ENCODE measurements at regions not wholly inside any gene's neighbourhood (a gene's known extent, or its start where the extent isn't known, plus 50 kb on each side); places are given as distances from the start of the nearest gene placed in this dataset.

- no peak for DNase-seq (ENCODE audit: low read depth)
- H3K4me3 ChIP-seq (ENCODE audit: low read depth, low read length), result no peak overlapping the region
- no peak for TF ChIP-seq CTCF (IDR thresholded peaks at IDR 0.05; ENCODE audit: insufficient read depth, low read length)
Observed at GRCh38 chr9:2925016-2925415, 81.1 kb upstream of the PUM3 start.

GRCh38 chr9:2924380-2924768, 80.5 kb upstream of the PUM3 start:
- TF ChIP-seq CTCF (IDR thresholded peaks at IDR 0.05; ENCODE audit: insufficient read depth, low read length), result no peak
- no peak for DNase-seq (ENCODE audit: low read depth)
- H3K4me3 ChIP-seq (ENCODE audit: low read depth, low read length), result no peak overlapping the region

GRCh38 chr9:2923766-2924379, 80.0 kb upstream of the PUM3 start:
- TF ChIP-seq CTCF (IDR thresholded peaks at IDR 0.05; ENCODE audit: insufficient read depth, low read length), result no peak
- H3K4me3 ChIP-seq (ENCODE audit: low read depth, low read length), result no peak overlapping the region
- DNase-seq (ENCODE audit: low read depth), result no peak

- H3K4me3 ChIP-seq (ENCODE audit: low read depth, low read length), result no peak overlapping the region
- peak; percentile 69 for DNase-seq (ENCODE audit: low read depth)
- TF ChIP-seq CTCF (IDR thresholded peaks at IDR 0.05; ENCODE audit: insufficient read depth, low read length), result no peak
Observed at GRCh38 chr9:2919347-2919746, 75.5 kb upstream of the PUM3 start.

GRCh38 chr9:2916382-2916985, 72.6 kb upstream of the PUM3 start:
- no peak for TF ChIP-seq CTCF (IDR thresholded peaks at IDR 0.05; ENCODE audit: insufficient read depth, low read length)
- no peak overlapping the region for H3K4me3 ChIP-seq (ENCODE audit: low read depth, low read length)
- no peak for DNase-seq (ENCODE audit: low read depth)

GRCh38 chr9:2913026-2913425, 69.1 kb upstream of the PUM3 start:
- no peak for DNase-seq (ENCODE audit: low read depth)
- TF ChIP-seq CTCF (IDR thresholded peaks at IDR 0.05; ENCODE audit: insufficient read depth, low read length), result no peak
- no peak overlapping the region for H3K4me3 ChIP-seq (ENCODE audit: low read depth, low read length)

- no peak for TF ChIP-seq CTCF (IDR thresholded peaks at IDR 0.05; ENCODE audit: insufficient read depth, low read length)
- no peak overlapping the region for H3K4me3 ChIP-seq (ENCODE audit: low read depth, low read length)
- no peak for DNase-seq (ENCODE audit: low read depth)
Observed at GRCh38 chr9:2907411-2907810, 63.5 kb upstream of the PUM3 start.
